ENCODE measurements at regions not wholly inside any gene's neighbourhood (a gene's known extent, or its start where the extent isn't known, plus 50 kb on each side); places are given as distances from the start of the nearest gene placed in this dataset.

DNA sequence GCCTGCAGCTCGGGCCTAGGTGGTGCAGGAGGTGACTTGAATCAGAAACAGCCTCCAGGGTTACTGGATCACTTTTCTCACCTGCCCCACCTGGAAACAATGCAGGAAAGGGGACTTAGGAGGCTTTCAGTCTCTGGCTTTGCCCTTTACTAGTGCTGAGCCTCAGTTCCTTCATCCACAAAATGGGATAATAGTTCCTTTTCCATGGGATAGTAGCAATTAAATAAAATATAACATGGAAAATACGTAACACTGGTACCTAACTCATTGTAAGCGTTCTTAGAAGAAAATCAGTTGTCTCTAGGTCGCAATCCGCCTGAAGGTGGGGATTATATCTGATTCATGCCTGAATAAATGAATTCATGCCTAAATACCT lies 91.4 kb upstream of the CALM2 start:
- no peak for TF ChIP-seq TAF1 (IDR thresholded peaks at IDR 0.05; ENCODE audit: low read depth)
- TF ChIP-seq, protein P1, sequence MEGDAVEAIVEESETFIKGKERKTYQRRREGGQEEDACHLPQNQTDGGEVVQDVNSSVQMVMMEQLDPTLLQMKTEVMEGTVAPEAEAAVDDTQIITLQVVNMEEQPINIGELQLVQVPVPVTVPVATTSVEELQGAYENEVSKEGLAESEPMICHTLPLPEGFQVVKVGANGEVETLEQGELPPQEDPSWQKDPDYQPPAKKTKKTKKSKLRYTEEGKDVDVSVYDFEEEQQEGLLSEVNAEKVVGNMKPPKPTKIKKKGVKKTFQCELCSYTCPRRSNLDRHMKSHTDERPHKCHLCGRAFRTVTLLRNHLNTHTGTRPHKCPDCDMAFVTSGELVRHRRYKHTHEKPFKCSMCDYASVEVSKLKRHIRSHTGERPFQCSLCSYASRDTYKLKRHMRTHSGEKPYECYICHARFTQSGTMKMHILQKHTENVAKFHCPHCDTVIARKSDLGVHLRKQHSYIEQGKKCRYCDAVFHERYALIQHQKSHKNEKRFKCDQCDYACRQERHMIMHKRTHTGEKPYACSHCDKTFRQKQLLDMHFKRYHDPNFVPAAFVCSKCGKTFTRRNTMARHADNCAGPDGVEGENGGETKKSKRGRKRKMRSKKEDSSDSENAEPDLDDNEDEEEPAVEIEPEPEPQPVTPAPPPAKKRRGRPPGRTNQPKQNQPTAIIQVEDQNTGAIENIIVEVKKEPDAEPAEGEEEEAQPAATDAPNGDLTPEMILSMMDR (IDR thresholded peaks at IDR 0.05; ENCODE audit: poor library complexity, severe bottlenecking), result no peak
- no peak for TF ChIP-seq RAD21 (conservative IDR thresholded peaks at IDR 0.05)
- TF ChIP-seq, protein P2, sequence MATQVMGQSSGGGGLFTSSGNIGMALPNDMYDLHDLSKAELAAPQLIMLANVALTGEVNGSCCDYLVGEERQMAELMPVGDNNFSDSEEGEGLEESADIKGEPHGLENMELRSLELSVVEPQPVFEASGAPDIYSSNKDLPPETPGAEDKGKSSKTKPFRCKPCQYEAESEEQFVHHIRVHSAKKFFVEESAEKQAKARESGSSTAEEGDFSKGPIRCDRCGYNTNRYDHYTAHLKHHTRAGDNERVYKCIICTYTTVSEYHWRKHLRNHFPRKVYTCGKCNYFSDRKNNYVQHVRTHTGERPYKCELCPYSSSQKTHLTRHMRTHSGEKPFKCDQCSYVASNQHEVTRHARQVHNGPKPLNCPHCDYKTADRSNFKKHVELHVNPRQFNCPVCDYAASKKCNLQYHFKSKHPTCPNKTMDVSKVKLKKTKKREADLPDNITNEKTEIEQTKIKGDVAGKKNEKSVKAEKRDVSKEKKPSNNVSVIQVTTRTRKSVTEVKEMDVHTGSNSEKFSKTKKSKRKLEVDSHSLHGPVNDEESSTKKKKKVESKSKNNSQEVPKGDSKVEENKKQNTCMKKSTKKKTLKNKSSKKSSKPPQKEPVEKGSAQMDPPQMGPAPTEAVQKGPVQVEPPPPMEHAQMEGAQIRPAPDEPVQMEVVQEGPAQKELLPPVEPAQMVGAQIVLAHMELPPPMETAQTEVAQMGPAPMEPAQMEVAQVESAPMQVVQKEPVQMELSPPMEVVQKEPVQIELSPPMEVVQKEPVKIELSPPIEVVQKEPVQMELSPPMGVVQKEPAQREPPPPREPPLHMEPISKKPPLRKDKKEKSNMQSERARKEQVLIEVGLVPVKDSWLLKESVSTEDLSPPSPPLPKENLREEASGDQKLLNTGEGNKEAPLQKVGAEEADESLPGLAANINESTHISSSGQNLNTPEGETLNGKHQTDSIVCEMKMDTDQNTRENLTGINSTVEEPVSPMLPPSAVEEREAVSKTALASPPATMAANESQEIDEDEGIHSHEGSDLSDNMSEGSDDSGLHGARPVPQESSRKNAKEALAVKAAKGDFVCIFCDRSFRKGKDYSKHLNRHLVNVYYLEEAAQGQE (IDR thresholded peaks at IDR 0.05; ENCODE audit: borderline replicate concordance), result no peak
- H3K9ac ChIP-seq (ENCODE audit: low read length), result no peak overlapping the region
- H3K27ac ChIP-seq (ENCODE audit: low read length), result no peak overlapping the region
- no peaks in the 10 kb centered on the region for H3K36me3 ChIP-seq (ENCODE audit: insufficient read depth, low read length)
- H3F3A ChIP-seq (ENCODE audit: insufficient read depth, low read length, poor library complexity, severe bottlenecking), result no peaks in the 10 kb centered on the region
- no peak overlapping the region for H3K4me2 ChIP-seq (ENCODE audit: low read length)
- H3K9me2 ChIP-seq (ENCODE audit: insufficient read depth, low read length), result no peaks in the 10 kb centered on the region
- H4K20me1 ChIP-seq (ENCODE audit: insufficient read depth), result no peaks in the 10 kb centered on the region
- no peak overlapping the region for H3K4me3 ChIP-seq (ENCODE audit: low read length)
- no peaks in the 10 kb centered on the region for H3K27me3 ChIP-seq (ENCODE audit: insufficient read depth, low read depth, low read length)
- no peaks in the 10 kb centered on the region for H3K79me2 ChIP-seq (replicated peaks; ENCODE audit: insufficient read depth, low read length)
- no peak overlapping the region for H2AFZ ChIP-seq (ENCODE audit: low read depth, low read length)
- H3K9me3 ChIP-seq (ENCODE audit: low read length), result no peaks in the 10 kb centered on the region

DNA sequence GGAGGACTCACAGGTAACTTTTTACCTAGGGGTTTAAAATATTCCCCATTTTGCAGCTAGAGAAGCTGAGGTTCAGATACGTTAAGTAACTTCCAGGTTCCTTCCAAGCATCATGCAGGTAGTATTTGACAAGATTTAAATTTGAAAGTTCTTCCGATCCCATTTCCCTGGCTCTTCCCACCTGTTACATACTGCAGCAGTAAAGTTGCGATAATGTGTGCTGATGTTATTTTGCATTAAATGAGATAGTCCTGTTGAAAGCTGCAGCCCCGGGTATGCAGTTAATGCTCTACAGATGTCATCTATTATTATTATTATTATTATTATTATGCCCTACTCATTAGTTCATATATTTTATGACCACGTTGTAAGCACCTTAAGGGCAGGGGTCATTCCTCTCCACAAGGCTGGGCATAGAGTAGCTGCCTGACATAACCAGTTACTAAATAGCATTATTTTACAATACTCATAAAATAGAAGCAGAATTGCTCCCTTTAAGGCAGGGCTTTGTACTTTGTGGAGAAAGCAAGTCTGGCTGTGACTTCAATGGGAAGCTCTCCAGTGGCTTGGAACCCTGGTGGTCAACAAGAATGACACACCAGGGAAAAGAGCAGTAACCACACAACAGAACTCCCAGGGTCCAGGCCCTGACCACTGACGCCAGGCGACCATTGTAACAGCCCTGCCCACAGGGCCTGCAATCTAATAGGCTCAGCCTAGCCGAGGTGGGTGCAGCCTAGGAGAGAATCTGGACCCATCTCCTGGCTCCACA lies 90.8 kb upstream of the CALM2 start:
- H2AFZ ChIP-seq (ENCODE audit: low read depth, low read length), result no peak overlapping the region
- no peaks in the 10 kb centered on the region for H4K20me1 ChIP-seq (ENCODE audit: insufficient read depth)
- no peaks in the 10 kb centered on the region for H3K9me3 ChIP-seq (ENCODE audit: low read length)
- no peak overlapping the region for H3K4me2 ChIP-seq (ENCODE audit: low read length)
- H3K9ac ChIP-seq (ENCODE audit: low read length), result no peak overlapping the region
- no peak overlapping the region for H3K4me3 ChIP-seq (ENCODE audit: low read length)
- TF ChIP-seq RAD21 (conservative IDR thresholded peaks at IDR 0.05) (no peak), MXI1 (conservative IDR thresholded peaks at IDR 0.05; ENCODE audit: poor library complexity, severe bottlenecking) (no peak), TAF1 (IDR thresholded peaks at IDR 0.05; ENCODE audit: low read depth) (no peak), SMC3 (conservative IDR thresholded peaks at IDR 0.05; ENCODE audit: poor library complexity) (no peak), POLR2AphosphoS5 (IDR thresholded peaks at IDR 0.05) (no peak)
- TF ChIP-seq, protein P2 (IDR thresholded peaks at IDR 0.05; ENCODE audit: borderline replicate concordance), result no peak
- TF ChIP-seq, protein P1 (IDR thresholded peaks at IDR 0.05; ENCODE audit: poor library complexity, severe bottlenecking), result no peak
- H3F3A ChIP-seq (ENCODE audit: insufficient read depth, low read length, poor library complexity, severe bottlenecking), result no peaks in the 10 kb centered on the region
- H3K79me2 ChIP-seq (replicated peaks; ENCODE audit: insufficient read depth, low read length), result no peaks in the 10 kb centered on the region
- no peaks in the 10 kb centered on the region for H3K27me3 ChIP-seq (ENCODE audit: insufficient read depth, low read depth, low read length)
- no peaks in the 10 kb centered on the region for H3K36me3 ChIP-seq (ENCODE audit: insufficient read depth, low read length)
- no peaks in the 10 kb centered on the region for H3K9me2 ChIP-seq (ENCODE audit: insufficient read depth, low read length)
- H3K27ac ChIP-seq (ENCODE audit: low read length), result no peak overlapping the region

All from neural cell (in vitro differentiated cells).